ENCODE measurements at regions not wholly inside any gene's neighbourhood (a gene's known extent, or its start where the extent isn't known, plus 50 kb on each side); places are given as distances from the start of the nearest gene placed in this dataset.

GRCh38 chr15:39242345-39242744 lies 338.5 kb upstream of the THBS1 start:
- Histone ChIP-seq H3K79me2 (ENCODE audit: insufficient read depth, low read length) (no peaks in the 10 kb centered on the region), H3K4me3 (ENCODE audit: low read depth, low read length, poor library complexity, severe bottlenecking) (no peak overlapping the region), H3K9ac (ENCODE audit: low read length) (no peak overlapping the region), H3K27ac (ENCODE audit: low read depth, low read length, poor library complexity, severe bottlenecking) (no peak overlapping the region), H4K20me1 (ENCODE audit: insufficient read depth, low read length) (no peaks in the 10 kb centered on the region), H2AFZ (ENCODE audit: low read length) (no peak overlapping the region), H3K36me3 (ENCODE audit: insufficient read depth, low read length) (no peaks in the 10 kb centered on the region), H3K4me1 (ENCODE audit: insufficient read depth, low read length, severe bottlenecking) (no peaks in the 10 kb centered on the region), H3K4me2 (ENCODE audit: low read length) (no peak overlapping the region), H3K9me2 (ENCODE audit: low read depth, low read length) (no peaks in the 10 kb centered on the region), H3K9me3 (ENCODE audit: low read length) (no peaks in the 10 kb centered on the region), H3K27me3 (ENCODE audit: insufficient read depth, low read length) (no peaks in the 10 kb centered on the region), H3F3A (ENCODE audit: insufficient read depth, low read length) (no peaks in the 10 kb centered on the region)
- TF ChIP-seq EZH2 (IDR thresholded peaks at IDR 0.05; ENCODE audit: borderline replicate concordance, low read length), result no peak
- TF ChIP-seq, protein P1, sequence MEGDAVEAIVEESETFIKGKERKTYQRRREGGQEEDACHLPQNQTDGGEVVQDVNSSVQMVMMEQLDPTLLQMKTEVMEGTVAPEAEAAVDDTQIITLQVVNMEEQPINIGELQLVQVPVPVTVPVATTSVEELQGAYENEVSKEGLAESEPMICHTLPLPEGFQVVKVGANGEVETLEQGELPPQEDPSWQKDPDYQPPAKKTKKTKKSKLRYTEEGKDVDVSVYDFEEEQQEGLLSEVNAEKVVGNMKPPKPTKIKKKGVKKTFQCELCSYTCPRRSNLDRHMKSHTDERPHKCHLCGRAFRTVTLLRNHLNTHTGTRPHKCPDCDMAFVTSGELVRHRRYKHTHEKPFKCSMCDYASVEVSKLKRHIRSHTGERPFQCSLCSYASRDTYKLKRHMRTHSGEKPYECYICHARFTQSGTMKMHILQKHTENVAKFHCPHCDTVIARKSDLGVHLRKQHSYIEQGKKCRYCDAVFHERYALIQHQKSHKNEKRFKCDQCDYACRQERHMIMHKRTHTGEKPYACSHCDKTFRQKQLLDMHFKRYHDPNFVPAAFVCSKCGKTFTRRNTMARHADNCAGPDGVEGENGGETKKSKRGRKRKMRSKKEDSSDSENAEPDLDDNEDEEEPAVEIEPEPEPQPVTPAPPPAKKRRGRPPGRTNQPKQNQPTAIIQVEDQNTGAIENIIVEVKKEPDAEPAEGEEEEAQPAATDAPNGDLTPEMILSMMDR (IDR thresholded peaks at IDR 0.05; ENCODE audit: low read length), result no peak

- H3F3A ChIP-seq (ENCODE audit: insufficient read depth, low read length), result no peaks in the 10 kb centered on the region
- no peak overlapping the region for H3K27ac ChIP-seq (ENCODE audit: low read depth, low read length, poor library complexity, severe bottlenecking)
- TF ChIP-seq EZH2 (IDR thresholded peaks at IDR 0.05; ENCODE audit: borderline replicate concordance, low read length), result no peak
- TF ChIP-seq, protein P1 (IDR thresholded peaks at IDR 0.05; ENCODE audit: low read length), result no peak
Observed at GRCh38 chr15:39243396-39243795, 337.5 kb upstream of the THBS1 start.

DNA sequence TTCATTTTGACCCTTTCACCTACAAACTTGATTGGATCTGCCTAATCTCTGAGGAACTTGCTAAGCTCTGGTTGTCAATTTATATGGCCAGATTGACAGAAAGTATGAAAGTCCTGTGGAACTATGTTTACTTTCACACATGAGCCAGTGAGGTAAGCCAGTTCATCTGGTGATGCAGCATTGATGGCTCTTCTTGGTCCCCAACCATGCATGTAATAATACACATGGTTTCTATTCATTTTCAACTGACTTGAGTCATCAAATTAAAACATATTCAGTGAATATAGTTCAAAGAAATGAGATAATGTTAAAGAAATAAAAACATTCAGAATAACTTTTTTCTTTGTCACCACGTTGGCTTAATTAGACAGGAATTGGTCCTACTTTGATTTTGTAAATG lies 336.1 kb upstream of the THBS1 start:
- H3K27ac ChIP-seq (ENCODE audit: low read depth, low read length, poor library complexity, severe bottlenecking), result no peak overlapping the region
- no peak overlapping the region for H3K4me2 ChIP-seq (ENCODE audit: low read length)
- H3K27me3 ChIP-seq (ENCODE audit: insufficient read depth, low read length), result no peaks in the 10 kb centered on the region
- H3K79me2 ChIP-seq (ENCODE audit: insufficient read depth, low read length), result no peaks in the 10 kb centered on the region
- TF ChIP-seq EZH2 (IDR thresholded peaks at IDR 0.05; ENCODE audit: borderline replicate concordance, low read length), result no peak
- TF ChIP-seq, protein P1 (IDR thresholded peaks at IDR 0.05; ENCODE audit: low read length), result no peak
- H3K4me1 ChIP-seq (ENCODE audit: insufficient read depth, low read length, severe bottlenecking), result no peaks in the 10 kb centered on the region
- no peak overlapping the region for H3K9ac ChIP-seq (ENCODE audit: low read length)
- no peak overlapping the region for H2AFZ ChIP-seq (ENCODE audit: low read length)
- no peaks in the 10 kb centered on the region for H3K36me3 ChIP-seq (ENCODE audit: insufficient read depth, low read length)
- H3F3A ChIP-seq (ENCODE audit: insufficient read depth, low read length), result no peaks in the 10 kb centered on the region
- H3K9me3 ChIP-seq (ENCODE audit: low read length), result no peaks in the 10 kb centered on the region
- no peak overlapping the region for H3K4me3 ChIP-seq (ENCODE audit: low read depth, low read length, poor library complexity, severe bottlenecking)
- H4K20me1 ChIP-seq (ENCODE audit: insufficient read depth, low read length), result no peaks in the 10 kb centered on the region
- no peaks in the 10 kb centered on the region for H3K9me2 ChIP-seq (ENCODE audit: low read depth, low read length)

More at GRCh38 chr15:39243396-39243795, 337.5 kb upstream of the THBS1 start:
- no peaks in the 10 kb centered on the region for H3K9me2 ChIP-seq (ENCODE audit: low read depth, low read length)
- H4K20me1 ChIP-seq (ENCODE audit: insufficient read depth, low read length), result no peaks in the 10 kb centered on the region
- H3K79me2 ChIP-seq (ENCODE audit: insufficient read depth, low read length), result no peaks in the 10 kb centered on the region
- no peaks in the 10 kb centered on the region for H3K9me3 ChIP-seq (ENCODE audit: low read length)
- H3K27me3 ChIP-seq (ENCODE audit: insufficient read depth, low read length), result no peaks in the 10 kb centered on the region
- no peak overlapping the region for H2AFZ ChIP-seq (ENCODE audit: low read length)
- H3K4me2 ChIP-seq (ENCODE audit: low read length), result no peak overlapping the region
- H3K36me3 ChIP-seq (ENCODE audit: insufficient read depth, low read length), result no peaks in the 10 kb centered on the region
- H3K4me1 ChIP-seq (ENCODE audit: insufficient read depth, low read length, severe bottlenecking), result no peaks in the 10 kb centered on the region
- no peak overlapping the region for H3K4me3 ChIP-seq (ENCODE audit: low read depth, low read length, poor library complexity, severe bottlenecking)
- H3K9ac ChIP-seq (ENCODE audit: low read length), result no peak overlapping the region
